ENCODE measurements at regions not wholly inside any gene's neighbourhood (a gene's known extent, or its start where the extent isn't known, plus 50 kb on each side); places are given as distances from the start of the nearest gene placed in this dataset.

- ATAC-seq (ENCODE audit: low read depth) = no peak
- no peak for DNase-seq
- no peak overlapping the region for H3K4me3 ChIP-seq (ENCODE audit: control extremely low read depth in 1 of 5, extremely low read depth in 1 of 5, insufficient read depth in 1 of 5, low read depth in 2 of 5, low read length in 4 of 5)
- no peak overlapping the region for H2AFZ ChIP-seq (ENCODE audit: insufficient read depth, low read depth, low read length, poor library complexity, severe bottlenecking)
- no peak overlapping the region for H3K9ac ChIP-seq (ENCODE audit: low read length)
- peaks cover 0 to 2% (median 0%) of the 10 kb centered on the region in 4 experiments for H3K27me3 ChIP-seq (replicated peaks in 1 of 4; ENCODE audit: control extremely low read depth in 1 of 4, control insufficient read depth in 3 of 4, insufficient read depth in 4 of 4, low read length in 3 of 4)
- no peaks in the 10 kb centered on the region for H4K20me1 ChIP-seq (ENCODE audit: control insufficient read depth, insufficient read depth, low read length, poor library complexity, severe bottlenecking)
- no peak overlapping the region for H3K4me2 ChIP-seq (replicated peaks; ENCODE audit: low read depth, low read length, poor library complexity, severe bottlenecking)
- intact Hi-C loops (cut with micrococcal nuclease) = no loop called here
- no peaks in the 10 kb centered on the region for H3K36me3 ChIP-seq (replicated peaks in 1 of 2; ENCODE audit: control extremely low read depth in 1 of 2, control insufficient read depth in 1 of 2, extremely low read depth in 1 of 2, insufficient read depth in 2 of 2, low read length in 1 of 2)
- no peaks in the 10 kb centered on the region for H3K79me2 ChIP-seq (ENCODE audit: control insufficient read depth, insufficient read depth, low read length)
- Mint-ChIP-seq H3K27me3 (peaks cover 14% of the 10 kb centered on the region), H3K4me3 (no peak overlapping the region), H3K27ac (no peak overlapping the region), H3K9me3 (ENCODE audit: insufficient read depth) (no peaks in the 10 kb centered on the region), H3K4me1 (no peaks in the 10 kb centered on the region)
- no peak overlapping the region for H3K27ac ChIP-seq (ENCODE audit: low read length in 2 of 2)
- TF ChIP-seq CTCF (IDR thresholded peaks at IDR 0.05) (no peak), EZH2 (IDR thresholded peaks at IDR 0.05; ENCODE audit: borderline replicate concordance, insufficient read depth, low read depth, low read length, poor library complexity, severe bottlenecking) (no peak)
- no peaks in the 10 kb centered on the region for H3K4me1 ChIP-seq (ENCODE audit: control insufficient read depth in 2 of 2, insufficient read depth in 2 of 2, low read length in 2 of 2)
- ChIA-PET POLR2A (no interaction called here), CTCF (no interaction called here)
- WGBS (ENCODE audit: insufficient coverage) = 87% methylated on average over 10 of the region's 11 CpGs
- peaks cover 0 to 3% (median 0%) of the 10 kb centered on the region in 3 donors for H3K9me3 ChIP-seq (ENCODE audit: control extremely low read depth in 1 of 3, control insufficient read depth in 2 of 3, insufficient read depth in 1 of 3, low read length in 2 of 3)
These were observed 108.7 kb upstream of the CD82 start for GRCh38 chr11:44456544-44457300.

GRCh38 chr11:44457862-44458261 is 107.6 kb upstream of the CD82 start:
- no peaks in the 10 kb centered on the region for H3K79me2 ChIP-seq (ENCODE audit: control insufficient read depth, insufficient read depth, low read length)
- no peaks in the 10 kb centered on the region for H3K36me3 ChIP-seq (replicated peaks in 1 of 2; ENCODE audit: control extremely low read depth in 1 of 2, control insufficient read depth in 1 of 2, extremely low read depth in 1 of 2, insufficient read depth in 2 of 2, low read length in 1 of 2)
- no peak overlapping the region for H3K27ac ChIP-seq (ENCODE audit: low read length in 2 of 2)
- no peak for DNase-seq
- no peaks in the 10 kb centered on the region for H3K4me1 Mint-ChIP-seq
- no peak for ATAC-seq (ENCODE audit: low read depth)
- ChIA-PET POLR2A (no interaction called here), CTCF (no interaction called here)
- H3K4me2 ChIP-seq (replicated peaks; ENCODE audit: low read depth, low read length, poor library complexity, severe bottlenecking) = no peak overlapping the region
- TF ChIP-seq EZH2 (IDR thresholded peaks at IDR 0.05; ENCODE audit: borderline replicate concordance, insufficient read depth, low read depth, low read length, poor library complexity, severe bottlenecking) (no peak), CTCF (IDR thresholded peaks at IDR 0.05) (no peak)
- no peak overlapping the region for H3K27ac Mint-ChIP-seq
- H3K4me3 Mint-ChIP-seq = no peak overlapping the region
- peaks cover 10% of the 10 kb centered on the region for H3K27me3 Mint-ChIP-seq
- H3K27me3 ChIP-seq (replicated peaks in 1 of 4; ENCODE audit: control extremely low read depth in 1 of 4, control insufficient read depth in 3 of 4, insufficient read depth in 4 of 4, low read length in 3 of 4) = peaks cover 0 to 2% (median 0%) of the 10 kb centered on the region in 4 experiments
- H3K4me3 ChIP-seq (ENCODE audit: control extremely low read depth in 1 of 5, extremely low read depth in 1 of 5, insufficient read depth in 1 of 5, low read depth in 2 of 5, low read length in 4 of 5) = no peak overlapping the region
- H3K9me3 Mint-ChIP-seq (ENCODE audit: insufficient read depth) = no peaks in the 10 kb centered on the region
- no peak overlapping the region for H2AFZ ChIP-seq (ENCODE audit: insufficient read depth, low read depth, low read length, poor library complexity, severe bottlenecking)
- peaks cover 0 to 3% (median 0%) of the 10 kb centered on the region in 3 donors for H3K9me3 ChIP-seq (ENCODE audit: control extremely low read depth in 1 of 3, control insufficient read depth in 2 of 3, insufficient read depth in 1 of 3, low read length in 2 of 3)
- intact Hi-C loops (cut with micrococcal nuclease) = no loop called here
- no peaks in the 10 kb centered on the region for H3K4me1 ChIP-seq (ENCODE audit: control insufficient read depth in 2 of 2, insufficient read depth in 2 of 2, low read length in 2 of 2)
- H3K9ac ChIP-seq (ENCODE audit: low read length) = no peak overlapping the region
- H4K20me1 ChIP-seq (ENCODE audit: control insufficient read depth, insufficient read depth, low read length, poor library complexity, severe bottlenecking) = no peaks in the 10 kb centered on the region
